ENCODE measurements at regions not wholly inside any gene's neighbourhood (a gene's known extent, or its start where the extent isn't known, plus 50 kb on each side); places are given as distances from the start of the nearest gene placed in this dataset.

DNA sequence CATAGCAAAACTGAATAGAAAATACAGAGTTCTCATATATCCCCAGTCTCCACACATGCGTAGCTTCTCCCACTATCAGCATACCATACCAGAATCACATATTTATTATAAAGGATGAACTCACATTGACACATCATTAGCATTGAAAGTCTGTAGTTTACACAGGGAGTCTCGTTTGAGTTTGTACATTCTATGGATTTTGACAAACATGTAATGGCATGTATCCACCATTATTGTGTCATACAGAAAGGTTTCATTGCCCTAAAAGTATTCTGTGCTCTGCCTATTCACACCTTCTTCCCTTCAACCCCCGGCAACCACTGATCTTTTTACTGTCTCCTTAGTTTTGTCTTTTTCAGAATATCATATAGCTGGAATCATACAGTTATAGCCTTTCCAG is 562.4 kb downstream of the KCTD8 start:
- H3K36me3 ChIP-seq, result no peaks in the 10 kb centered on the region
- intact Hi-C loops (cut with micrococcal nuclease), result no loop called here
- peaks cover 4% of the 10 kb centered on the region for H3K9me3 ChIP-seq (replicated peaks)
- TF ChIP-seq CTCF (IDR thresholded peaks at IDR 0.05; ENCODE audit: borderline replicate concordance), result no peak
- no peaks in the 10 kb centered on the region for H3K27me3 ChIP-seq (ENCODE audit: low read depth)
- H3K27ac ChIP-seq (replicated peaks), result no peak overlapping the region
- no peak overlapping the region for H3K4me3 ChIP-seq
- H3K4me1 ChIP-seq, result no peaks in the 10 kb centered on the region
- no peak for DNase-seq

DNA sequence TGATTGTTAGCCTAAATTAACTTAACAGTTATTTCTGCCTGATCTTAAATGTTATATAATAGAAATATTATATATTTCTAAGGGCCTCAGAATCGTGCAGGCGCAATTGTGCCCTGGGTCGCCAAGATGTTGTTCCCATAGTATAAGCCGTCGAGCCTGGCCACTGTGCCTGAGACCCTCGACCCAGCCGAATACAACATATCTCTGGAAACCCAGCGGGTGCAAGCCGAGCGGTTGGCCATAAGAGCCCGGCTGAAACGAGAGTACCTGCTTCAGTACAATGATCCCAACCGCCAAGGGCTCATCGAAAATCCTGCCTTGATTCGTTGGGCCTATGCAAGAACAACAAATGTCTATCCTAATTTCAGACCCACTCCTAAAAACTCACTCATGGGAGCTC is 549.8 kb downstream of the KCTD8 start:
- Histone ChIP-seq H3K27ac (replicated peaks) (no peak overlapping the region), H3K4me1 (no peaks in the 10 kb centered on the region), H3K4me3 (no peak overlapping the region), H3K36me3 (no peaks in the 10 kb centered on the region), H3K27me3 (ENCODE audit: low read depth) (no peaks in the 10 kb centered on the region), H3K9me3 (replicated peaks) (peaks cover 4% of the 10 kb centered on the region)
- TF ChIP-seq CTCF (IDR thresholded peaks at IDR 0.05; ENCODE audit: borderline replicate concordance), result no peak
- no peak for DNase-seq
- intact Hi-C loops (cut with micrococcal nuclease), result no loop called here

GRCh38 chr4:43903456-43903855 is 545.2 kb downstream of the KCTD8 start:
- H3K27me3 ChIP-seq (ENCODE audit: low read depth), result no peaks in the 10 kb centered on the region
- H3K4me1 ChIP-seq, result no peaks in the 10 kb centered on the region
- intact Hi-C loops (cut with micrococcal nuclease), result no loop called here
- no peak overlapping the region for H3K27ac ChIP-seq (replicated peaks)
- H3K9me3 ChIP-seq (replicated peaks), result no peaks in the 10 kb centered on the region
- H3K36me3 ChIP-seq, result no peaks in the 10 kb centered on the region
- H3K4me3 ChIP-seq, result no peak overlapping the region
- TF ChIP-seq CTCF (IDR thresholded peaks at IDR 0.05; ENCODE audit: borderline replicate concordance), result no peak
- DNase-seq, result no peak

GRCh38 chr4:43918377-43918776 is 530.2 kb downstream of the KCTD8 start:
- Histone ChIP-seq H3K36me3 (no peaks in the 10 kb centered on the region), H3K4me3 (no peak overlapping the region), H3K4me1 (no peaks in the 10 kb centered on the region), H3K27ac (replicated peaks) (no peak overlapping the region), H3K9me3 (replicated peaks) (peaks cover 45% of the 10 kb centered on the region), H3K27me3 (ENCODE audit: low read depth) (no peaks in the 10 kb centered on the region)
- intact Hi-C loops (cut with micrococcal nuclease), result no loop called here
- no peak for DNase-seq
- no peak for TF ChIP-seq CTCF (IDR thresholded peaks at IDR 0.05; ENCODE audit: borderline replicate concordance)

DNA sequence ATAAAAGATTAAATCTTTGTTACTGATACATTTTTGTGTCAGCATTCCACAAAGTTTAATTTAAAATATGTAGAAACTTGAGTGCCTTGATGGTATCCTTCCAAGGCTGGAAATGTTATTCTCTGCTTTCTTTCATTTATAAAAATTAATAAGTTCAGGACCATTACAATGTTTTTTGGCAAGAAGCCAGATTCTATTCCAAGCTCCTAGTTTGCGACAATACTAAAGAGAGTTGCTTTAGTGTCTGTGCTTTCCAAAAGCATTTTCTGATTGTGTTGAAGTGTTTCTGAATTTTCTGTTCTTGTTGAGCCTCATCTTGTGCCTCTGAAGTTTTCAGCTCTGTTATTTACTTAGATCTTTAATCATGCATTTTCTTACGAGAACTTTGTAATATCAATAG is 516.2 kb downstream of the KCTD8 start:
- intact Hi-C loops (cut with micrococcal nuclease), result no loop called here
- Histone ChIP-seq H3K4me3 (no peak overlapping the region), H3K27ac (replicated peaks) (no peak overlapping the region), H3K9me3 (replicated peaks) (no peaks in the 10 kb centered on the region), H3K4me1 (no peaks in the 10 kb centered on the region), H3K36me3 (no peaks in the 10 kb centered on the region), H3K27me3 (ENCODE audit: low read depth) (no peaks in the 10 kb centered on the region)
- TF ChIP-seq CTCF (IDR thresholded peaks at IDR 0.05; ENCODE audit: borderline replicate concordance), result no peak
- no peak for DNase-seq

DNA sequence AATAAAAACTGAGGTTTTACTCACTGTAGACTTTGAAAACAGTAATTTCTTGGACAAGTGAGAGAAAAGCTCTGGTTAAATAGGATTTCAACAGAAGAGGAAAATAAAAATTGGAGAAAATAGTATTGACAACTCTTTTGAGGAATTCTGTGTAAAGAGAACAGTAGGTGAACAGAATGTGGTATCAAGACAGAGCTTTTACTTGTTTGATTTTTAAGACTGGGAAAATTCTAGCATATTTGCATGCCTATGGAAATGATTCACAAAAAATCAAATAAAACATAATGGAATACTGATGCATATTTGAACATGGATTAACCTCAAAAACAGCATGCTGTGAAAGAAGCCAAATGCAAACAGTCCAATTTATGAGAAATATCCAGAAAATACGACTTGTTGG is 504.6 kb downstream of the KCTD8 start:
- no peaks in the 10 kb centered on the region for H3K36me3 ChIP-seq
- DNase-seq, result no peak
- no peaks in the 10 kb centered on the region for H3K27me3 ChIP-seq (ENCODE audit: low read depth)
- no peak overlapping the region for H3K4me3 ChIP-seq
- H3K27ac ChIP-seq (replicated peaks), result no peak overlapping the region
- H3K4me1 ChIP-seq, result no peaks in the 10 kb centered on the region
- intact Hi-C loops (cut with micrococcal nuclease), result no loop called here
- no peak for TF ChIP-seq CTCF (IDR thresholded peaks at IDR 0.05; ENCODE audit: borderline replicate concordance)
- no peaks in the 10 kb centered on the region for H3K9me3 ChIP-seq (replicated peaks)

Measured in left ventricle myocardium inferior (tissue), 1 donor.